HuH-7 (cell line): ENCODE measurements at regions not wholly inside any gene's neighbourhood (a gene's known extent, or its start where the extent isn't known, plus 50 kb on each side); places are given as distances from the start of the nearest gene placed in this dataset.

Experiments used
- DNase-seq: peaks from one replicate; pipeline ENCODE4 v3.0.0; 2011; ENCODE audit warnings: low spot score

DNA sequence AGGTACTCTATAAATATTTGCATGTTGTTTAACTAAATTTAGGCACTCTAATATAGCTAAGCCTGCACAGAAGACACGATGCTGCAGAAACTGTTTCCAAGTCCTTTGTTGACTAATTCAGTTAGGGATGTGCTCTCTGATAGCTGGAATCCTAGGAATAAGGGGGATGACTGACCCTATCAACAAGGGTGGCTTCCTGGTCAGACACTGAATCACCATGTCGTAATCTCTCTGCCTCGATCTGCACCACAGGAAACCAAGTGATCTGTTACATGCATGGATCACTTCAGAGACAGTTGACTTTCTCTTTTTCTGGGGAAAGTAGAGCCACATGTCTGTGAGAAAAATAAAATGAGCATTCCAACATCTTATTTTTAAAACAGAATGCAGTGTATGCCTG is 169.1 kb downstream of the GUCY2F start:
- DNase-seq: no peak

- DNase-seq: no peak
Measured at GRCh38 chrX:109310031-109310430, 171.9 kb downstream of the GUCY2F start.

GRCh38 chrX:109301177-109301576 is 180.7 kb downstream of the GUCY2F start:
- DNase-seq: no peak

DNA sequence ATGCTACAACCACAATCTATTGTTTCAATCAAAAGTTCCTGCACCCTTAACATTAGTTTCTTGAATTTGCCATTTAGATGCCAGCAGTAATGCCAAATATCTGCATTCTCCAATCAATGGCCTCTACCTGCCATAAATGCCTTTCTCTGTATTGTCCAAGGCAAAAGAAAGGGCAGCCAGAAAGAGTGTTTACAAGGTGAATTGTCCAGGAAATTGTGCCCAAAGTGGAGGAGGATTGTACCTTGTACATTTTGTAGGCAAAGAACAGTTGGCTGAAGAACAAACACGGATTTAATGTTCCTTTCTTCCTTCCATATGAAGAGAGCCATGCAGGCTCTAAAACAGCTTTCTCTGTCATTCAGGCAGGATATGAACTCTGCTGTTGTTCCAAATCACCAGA is 181.5 kb downstream of the GUCY2F start:
- no peak for DNase-seq

DNA sequence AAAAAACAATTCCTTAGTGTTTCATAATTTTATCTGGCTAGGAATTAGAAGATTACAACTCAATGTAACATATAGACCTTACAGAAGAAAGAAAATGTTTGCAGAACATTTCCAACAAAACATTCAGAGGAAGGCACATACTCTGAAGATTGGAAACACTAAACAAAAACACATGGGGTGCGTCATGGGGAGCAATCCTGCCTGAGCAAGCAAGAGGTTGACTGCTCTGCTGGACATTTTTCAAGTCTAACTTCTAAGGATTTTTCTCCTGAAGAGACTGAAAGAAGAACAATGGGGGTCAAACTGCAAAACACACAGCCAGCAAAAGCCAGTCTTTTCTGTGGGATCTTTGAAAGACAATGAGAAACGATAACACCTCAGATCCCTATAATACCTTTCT is 182.8 kb downstream of the GUCY2F start:
- DNase-seq: no peak

- no peak for DNase-seq
Measured at GRCh38 chrX:109294097-109294814, 187.6 kb downstream of the GUCY2F start.

DNA sequence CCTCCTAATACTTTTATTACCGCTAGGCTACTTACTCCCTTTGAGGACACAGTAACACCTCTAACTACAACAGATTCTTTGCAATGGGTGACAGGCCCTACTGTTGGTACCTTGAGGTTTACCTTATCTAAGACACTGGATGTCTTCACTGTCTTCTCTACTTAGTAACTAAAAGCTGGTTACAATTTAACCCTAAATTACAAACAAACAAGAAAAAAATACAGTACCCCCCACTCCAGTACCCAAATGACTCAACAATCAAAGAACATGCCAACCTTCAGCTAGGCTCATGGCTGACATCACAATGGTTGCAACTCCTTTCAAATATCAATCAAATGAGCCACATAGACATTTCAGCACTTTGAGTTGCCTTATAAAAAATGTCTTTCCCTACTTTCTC is 198.0 kb downstream of the GUCY2F start:
- no peak for DNase-seq

DNA sequence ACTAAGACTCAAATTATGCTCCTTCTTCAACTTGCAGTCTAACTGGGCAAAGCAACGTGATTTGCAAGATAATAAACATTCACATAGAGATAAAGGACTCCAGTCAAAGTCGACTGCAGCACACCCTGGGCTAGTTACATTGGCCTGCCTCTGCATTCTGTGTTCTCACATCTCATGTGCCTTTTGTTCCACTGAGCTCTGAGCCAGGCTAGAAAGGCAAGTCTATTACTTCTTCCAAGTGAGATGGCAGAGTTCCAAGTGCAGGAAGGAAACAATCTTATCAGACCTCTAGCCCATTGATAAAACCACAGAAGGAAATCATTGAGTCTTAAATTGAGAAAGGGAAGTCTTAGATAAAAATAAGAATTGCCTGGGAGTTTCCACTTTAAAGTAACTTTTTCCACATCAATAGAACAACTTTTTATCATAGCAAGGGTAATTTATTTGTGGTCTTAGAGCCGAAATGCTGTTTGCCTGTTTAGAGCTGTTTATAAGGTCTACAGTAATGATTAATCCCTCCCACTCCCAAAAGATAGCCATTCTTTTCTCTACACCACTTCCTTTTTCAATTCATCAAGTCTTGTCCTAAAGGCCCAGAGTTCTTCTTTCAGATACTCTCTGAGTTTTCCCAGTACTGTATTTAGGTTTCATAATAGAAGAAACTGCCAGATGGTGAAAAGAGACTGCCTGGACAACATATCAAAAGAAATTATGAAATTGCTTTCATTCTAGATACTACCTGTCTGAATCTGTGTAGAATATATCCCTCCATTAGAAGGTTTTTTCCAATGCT is 200.2 kb downstream of the GUCY2F start:
- no peak for DNase-seq

DNA sequence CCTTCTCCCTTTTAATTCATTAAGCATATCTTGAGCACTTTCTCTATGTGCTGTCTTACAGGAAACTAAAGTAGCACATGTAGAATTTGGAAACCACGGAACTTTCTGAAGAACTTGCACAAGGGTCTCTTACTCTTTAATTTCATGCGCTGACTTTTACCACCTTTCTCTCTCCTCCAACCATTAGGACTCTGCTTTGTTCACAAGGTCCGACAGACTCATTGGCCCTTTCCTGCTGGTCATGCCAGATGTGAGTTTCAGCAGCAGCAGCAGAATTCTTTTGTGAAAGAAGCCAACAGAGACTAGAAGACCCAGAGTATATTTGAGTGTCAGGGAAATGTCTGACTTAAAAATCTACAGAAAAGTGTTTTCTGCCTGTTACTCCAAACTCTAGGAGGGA is 207.1 kb downstream of the GUCY2F start:
- no peak for DNase-seq

DNA sequence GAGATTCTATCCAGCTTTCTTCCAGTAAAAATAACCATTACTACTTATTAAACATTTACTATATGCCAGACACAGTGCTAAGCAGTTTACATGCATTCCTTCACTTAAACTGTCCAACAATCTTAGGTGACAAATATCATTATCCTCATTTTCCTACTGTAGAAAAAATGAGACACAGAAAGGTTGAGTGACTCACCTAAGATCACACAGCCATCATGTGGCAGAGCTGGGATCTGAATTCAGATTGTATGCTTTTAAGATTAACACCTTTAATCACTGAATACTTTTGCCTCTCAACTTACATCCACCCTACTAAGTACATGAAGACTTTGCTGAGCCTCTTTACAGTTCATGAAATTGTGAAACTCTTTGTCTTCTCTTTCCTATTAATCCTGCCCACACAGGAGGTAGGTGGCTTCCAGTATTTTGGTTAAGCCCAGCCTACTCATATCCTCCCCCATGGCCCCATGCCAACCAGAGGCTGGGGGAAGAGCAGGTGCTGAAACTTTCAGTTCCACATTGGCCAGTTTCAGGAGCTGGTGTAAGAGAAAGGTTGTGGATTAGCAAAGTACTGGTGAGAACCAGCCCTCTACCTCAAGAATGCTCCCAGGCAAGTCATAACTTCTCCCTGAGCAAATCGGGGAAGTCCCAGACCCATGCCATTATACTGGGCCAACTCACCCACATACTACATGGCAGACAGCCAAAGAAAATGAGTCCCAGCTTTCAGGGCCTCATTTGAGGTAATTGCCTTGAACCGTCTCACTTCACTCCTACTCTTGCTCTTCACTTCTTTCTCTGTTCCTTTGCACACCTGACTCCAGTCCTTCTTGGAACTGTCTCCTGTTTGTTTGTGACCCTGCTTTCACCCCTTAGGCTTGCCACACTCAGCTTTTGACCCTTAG is 211.1 kb downstream of the GUCY2F start:
- no peak for DNase-seq

- DNase-seq: no peak
Measured at GRCh38 chrX:109268340-109268739, 213.5 kb downstream of the GUCY2F start.

DNA sequence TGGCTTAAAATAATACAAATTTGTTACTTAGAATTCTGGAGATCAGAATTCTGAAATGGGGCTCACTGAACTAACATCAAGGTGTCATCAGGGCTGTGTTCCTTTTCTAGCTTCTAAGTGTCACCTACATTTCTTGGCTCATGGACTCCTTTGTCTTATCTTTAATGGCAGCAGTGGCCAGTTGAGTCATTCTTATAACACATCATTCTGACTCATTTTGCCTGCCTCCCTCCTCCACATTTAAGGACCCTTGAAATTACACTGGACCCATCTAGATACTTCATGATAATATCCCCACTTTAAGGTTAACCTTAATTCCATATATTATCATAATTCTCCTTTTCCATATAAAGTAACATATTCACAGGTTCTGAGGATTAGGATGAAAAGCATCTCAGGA is 215.9 kb downstream of the GUCY2F start:
- no peak for DNase-seq

DNA sequence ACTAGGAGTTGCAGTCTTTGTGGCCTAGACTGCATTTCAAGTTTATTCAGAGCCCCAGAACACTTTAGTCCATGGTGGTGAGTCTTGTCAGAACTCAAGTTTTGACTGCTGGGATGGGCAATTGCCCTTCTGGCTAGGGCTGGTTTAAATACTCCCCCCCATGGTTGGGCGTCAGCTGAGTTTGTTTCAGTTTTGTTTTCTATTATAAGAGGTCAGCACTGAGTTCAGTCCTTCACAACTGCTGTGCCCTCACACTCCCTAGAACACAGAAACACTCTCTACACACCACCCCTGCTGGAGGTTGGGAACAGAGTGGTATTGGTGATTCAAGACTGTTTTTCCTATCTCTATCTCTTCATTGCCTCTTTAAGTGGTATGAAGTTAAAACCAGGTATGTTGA is 217.0 kb downstream of the GUCY2F start:
- DNase-seq: no peak

DNA sequence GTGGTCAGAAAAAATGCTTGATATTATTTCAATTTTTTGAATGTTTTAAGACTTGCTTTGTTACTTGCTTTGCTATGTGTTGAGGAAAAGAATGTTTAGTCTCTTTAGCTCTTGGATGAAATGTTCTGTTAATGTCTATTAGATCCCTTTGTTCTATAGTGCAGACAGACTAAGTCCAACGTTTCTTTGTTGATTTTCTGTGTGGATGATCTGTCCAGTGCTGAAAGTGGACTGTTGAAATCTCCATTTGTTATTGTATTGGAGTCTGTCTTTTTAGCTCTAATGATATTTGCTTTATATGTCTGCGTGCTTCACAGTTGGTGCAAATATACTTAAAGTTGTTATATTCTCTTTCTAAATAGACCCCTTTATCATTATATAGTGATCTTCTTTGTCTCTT is 220.6 kb downstream of the GUCY2F start:
- no peak for DNase-seq

- no peak for DNase-seq
Measured at GRCh38 chrX:109252789-109253188, 229.1 kb downstream of the GUCY2F start.

DNA sequence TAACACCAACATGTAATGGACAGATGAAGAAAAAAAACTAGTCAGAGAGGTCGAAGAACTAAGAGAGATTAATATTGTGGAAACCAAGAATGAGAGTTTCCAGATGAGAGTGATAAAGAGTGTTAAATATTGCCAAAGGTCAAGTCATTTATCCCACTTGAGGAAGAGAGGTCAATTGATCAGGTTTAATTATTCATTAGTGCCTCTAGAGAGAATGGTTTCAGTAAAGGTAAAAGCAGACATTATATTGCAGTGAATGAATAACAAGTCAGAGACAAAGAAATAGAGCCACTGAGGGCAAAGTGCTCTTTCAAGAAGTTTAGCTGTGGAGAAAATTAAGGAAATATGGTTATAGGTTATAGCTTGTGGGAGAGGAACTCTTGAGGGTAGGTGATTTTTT is 263.1 kb downstream of the GUCY2F start:
- no peak for DNase-seq

- DNase-seq: no peak
Measured at GRCh38 chrX:109199726-109200125, 282.2 kb downstream of the GUCY2F start.

DNA sequence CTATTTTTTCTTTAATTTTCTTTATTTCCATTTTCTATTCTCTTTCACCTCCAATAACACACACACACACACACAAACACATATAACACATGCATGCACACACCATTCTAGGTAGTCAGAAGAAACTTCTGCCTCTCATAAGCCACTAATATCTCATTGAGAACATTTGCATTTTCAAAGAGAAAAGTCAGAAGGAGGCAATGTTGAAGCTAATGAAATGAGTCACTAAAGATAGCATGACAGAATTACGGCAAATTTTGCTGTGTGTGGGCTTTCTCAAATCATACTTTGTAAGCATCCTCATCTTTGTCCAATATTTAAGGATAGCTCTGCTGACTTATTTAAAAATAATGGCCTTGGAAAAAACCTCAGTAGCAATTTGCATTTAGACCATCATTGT is 291.3 kb downstream of the GUCY2F start:
- DNase-seq: no peak

DNA sequence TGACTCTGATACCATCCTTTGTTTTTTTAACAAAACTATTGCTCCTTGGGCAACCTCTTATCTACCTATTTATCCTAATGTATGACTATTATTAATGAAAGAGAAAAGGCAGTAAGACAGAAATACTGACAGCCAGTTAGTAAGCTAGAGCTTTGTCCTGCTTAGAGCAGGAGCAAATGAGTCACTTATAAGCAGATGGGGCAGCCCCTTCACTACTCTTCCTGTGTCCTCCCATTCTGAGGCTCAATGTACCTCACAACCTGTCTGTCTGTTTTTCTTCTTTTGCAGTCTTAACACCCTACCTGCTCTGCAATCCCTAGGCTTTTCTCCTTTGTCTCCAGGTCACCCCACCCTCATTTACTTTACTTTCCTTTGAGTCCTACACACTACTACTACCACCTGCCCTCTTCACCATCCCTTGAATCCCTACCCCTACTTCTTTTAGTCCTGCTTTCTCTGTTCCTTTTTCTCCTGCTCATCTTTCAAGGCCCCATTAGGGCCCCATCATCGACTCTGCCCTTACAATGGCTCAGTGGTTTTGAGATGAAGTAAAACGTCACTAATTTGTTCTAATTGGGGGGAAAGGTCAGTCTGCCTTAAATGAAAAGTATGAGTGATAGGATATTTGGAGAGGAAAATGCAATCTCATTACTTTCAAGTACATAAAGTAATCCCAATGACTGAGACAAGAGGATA is 294.3 kb downstream of the GUCY2F start:
- no peak for DNase-seq

GRCh38 chrX:109186939-109187338 is 294.9 kb downstream of the GUCY2F start:
- DNase-seq: no peak

DNA sequence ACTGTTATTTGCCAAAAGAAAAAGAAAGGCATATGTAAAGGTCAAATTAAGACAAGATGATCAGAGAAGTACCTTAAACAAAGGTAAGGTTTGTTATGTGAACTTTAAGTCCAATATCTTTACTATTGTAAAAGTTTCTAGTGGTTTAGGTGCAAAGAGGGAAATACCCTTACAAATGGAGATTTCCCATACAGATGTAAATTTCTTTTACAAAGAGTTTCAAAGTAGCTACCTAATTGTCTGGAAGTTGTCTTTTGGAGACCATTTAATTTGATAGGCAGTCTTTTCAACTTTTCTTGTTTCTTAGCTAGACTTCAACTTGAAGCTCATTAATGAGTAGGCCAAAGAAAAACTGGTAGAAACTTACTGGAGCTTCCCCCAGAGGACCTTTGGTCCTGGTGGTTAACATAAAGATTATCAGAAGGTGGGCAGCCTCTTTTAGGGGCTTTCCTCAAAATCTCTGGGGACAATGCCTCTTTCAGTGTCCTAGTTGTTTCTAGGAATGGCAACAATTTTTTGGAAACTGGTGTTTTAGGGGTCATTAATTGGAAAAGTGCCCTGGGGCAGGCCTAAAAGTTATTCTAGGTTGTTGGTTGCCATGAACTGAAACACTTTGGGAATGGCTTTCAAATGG is 297.3 kb downstream of the GUCY2F start:
- DNase-seq: no peak
